ENCODE measurements at regions not wholly inside any gene's neighbourhood (a gene's known extent, or its start where the extent isn't known, plus 50 kb on each side); places are given as distances from the start of the nearest gene placed in this dataset.
"Not testable (repeated sequence)": the region's sequence is repeated elsewhere in the genome, so short reads cannot be mapped to it uniquely, and the experiment has no call there.

DNA sequence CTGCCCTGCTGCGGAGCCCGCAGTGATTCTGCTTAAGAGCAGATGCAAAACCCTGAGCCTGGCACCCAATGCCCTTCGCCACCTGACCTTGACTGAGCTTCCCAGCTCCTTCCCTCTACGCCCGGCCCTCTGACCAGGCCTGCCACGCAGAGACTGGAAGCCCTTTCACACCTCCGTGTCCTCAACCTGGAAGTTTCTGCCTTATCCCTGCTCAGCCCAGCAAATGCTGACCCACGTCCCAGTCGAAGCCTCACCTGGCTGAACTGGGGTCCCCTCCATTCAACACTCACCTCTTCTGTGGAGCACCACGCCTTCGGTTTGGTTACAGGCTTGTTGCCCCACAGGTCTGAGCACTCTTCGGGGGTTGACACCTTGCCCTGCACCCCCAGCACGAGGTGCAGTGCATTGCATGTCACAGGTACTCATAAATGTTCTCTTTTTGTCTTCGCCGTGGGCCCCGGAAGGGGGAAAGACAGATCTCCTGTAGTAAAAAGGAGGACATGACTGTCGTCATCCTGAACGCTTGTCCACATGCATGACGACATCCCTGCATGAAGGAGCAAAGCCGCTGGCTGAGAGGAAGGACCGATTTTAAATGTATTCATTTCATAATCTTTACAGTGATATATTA lies 153.6 kb upstream of the TNRC6C start:
- 75 to 77% (median 77%) methylated on average over 21 of the region's 21 CpGs for WGBS, 5 donors
- intact Hi-C loops (cut with DNase I; ENCODE audit: low total_unique reads), result no loop called here
- Histone ChIP-seq H3K27me3 (peaks cover 0 to 36% (median 11%) of the 10 kb centered on the region in 3 donors), H3K36me3 (no peaks in the 10 kb centered on the region), H3K4me3 (no peak overlapping the region), H3K4me1 (peaks cover 0 to 19% (median 11%) of the 10 kb centered on the region in 4 donors), H3K27ac (no peak overlapping the region), H3K9me3 (no peaks in the 10 kb centered on the region)
- DNase-seq, result no peak
- no peak for TF ChIP-seq POLR2A (IDR thresholded peaks at IDR 0.05)
- TF ChIP-seq, protein P1, sequence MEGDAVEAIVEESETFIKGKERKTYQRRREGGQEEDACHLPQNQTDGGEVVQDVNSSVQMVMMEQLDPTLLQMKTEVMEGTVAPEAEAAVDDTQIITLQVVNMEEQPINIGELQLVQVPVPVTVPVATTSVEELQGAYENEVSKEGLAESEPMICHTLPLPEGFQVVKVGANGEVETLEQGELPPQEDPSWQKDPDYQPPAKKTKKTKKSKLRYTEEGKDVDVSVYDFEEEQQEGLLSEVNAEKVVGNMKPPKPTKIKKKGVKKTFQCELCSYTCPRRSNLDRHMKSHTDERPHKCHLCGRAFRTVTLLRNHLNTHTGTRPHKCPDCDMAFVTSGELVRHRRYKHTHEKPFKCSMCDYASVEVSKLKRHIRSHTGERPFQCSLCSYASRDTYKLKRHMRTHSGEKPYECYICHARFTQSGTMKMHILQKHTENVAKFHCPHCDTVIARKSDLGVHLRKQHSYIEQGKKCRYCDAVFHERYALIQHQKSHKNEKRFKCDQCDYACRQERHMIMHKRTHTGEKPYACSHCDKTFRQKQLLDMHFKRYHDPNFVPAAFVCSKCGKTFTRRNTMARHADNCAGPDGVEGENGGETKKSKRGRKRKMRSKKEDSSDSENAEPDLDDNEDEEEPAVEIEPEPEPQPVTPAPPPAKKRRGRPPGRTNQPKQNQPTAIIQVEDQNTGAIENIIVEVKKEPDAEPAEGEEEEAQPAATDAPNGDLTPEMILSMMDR (IDR thresholded peaks at IDR 0.05), result no peak
- TF ChIP-seq EP300 (IDR thresholded peaks at IDR 0.05), result no peak
- TF ChIP-seq POLR2AphosphoS5 (IDR thresholded peaks at IDR 0.05), result no peak

DNA sequence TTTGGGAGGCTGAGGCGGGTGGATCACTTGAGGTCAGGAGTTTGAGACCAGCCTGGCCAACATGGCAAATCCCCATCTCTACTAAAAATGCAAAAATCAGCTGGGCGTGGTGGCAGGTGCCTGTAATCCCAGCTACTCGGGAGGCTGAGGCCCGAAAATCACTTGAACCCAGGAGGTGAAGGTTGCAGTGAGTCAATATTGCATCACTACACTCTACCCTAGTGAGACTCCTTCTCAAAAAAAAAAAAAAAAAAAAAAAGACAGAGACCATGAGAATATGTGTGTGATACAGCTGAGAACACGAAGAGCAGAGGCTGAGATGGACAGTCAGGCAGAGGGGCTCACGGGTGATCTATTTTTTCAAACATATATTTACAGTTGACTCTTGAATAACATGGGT lies 152.5 kb upstream of the TNRC6C start:
- H3K9me3 ChIP-seq; H3K36me3 ChIP-seq; H3K4me3 ChIP-seq; H3K27ac ChIP-seq; intact Hi-C loops (cut with DNase I; ENCODE audit: low total_unique reads); DNase-seq: not testable (repeated sequence)
- Histone ChIP-seq H3K4me1 (peaks cover 2 to 27% (median 19%) of the 10 kb centered on the region in 4 donors), H3K27me3 (peaks cover 0 to 36% (median 11%) of the 10 kb centered on the region in 3 donors)
- 70 to 81% (median 77%) methylated on average over 6 of the region's 6 CpGs for WGBS, 5 donors

DNA sequence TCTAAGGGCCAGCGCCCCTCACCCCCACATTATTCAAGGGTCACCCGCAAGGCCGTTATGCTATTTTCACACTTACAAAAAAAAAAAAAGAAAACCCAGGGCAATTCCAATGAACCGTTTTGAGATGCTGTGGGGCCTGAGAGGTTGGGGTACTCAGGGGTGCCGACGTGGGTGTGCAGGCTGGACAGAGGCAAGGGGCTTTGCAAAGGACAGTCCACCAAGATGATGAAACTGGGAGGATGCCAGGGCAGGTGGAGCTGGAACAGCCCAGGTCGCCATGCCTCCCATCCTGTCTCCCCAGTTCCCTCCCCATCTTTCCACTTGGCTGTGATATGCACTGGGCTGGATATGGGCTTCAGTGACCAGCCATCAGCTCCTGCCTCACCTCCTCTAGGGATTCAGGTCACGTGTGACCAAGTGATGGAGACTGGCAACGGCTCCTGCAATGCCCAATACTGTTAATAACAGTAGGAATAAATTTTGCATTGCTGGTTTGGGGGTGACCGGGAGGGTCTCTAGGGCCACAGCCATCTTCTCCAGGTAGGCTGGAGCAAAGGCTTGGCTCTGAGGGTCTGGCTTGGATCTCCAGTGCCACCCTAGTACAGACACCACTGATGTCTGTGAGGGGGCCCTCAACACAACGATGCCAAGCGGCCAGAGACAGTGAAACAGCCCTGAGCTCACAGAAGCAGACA lies 151.3 kb upstream of the TNRC6C start:
- no peak for DNase-seq
- WGBS, 5 donors, result 70 to 84% (median 78%) methylated on average over 11 to 12 of the region's 12 CpGs
- Histone ChIP-seq H3K27ac (no peak overlapping the region), H3K27me3 (peaks cover 0 to 25% (median 9%) of the 10 kb centered on the region in 3 donors), H3K4me1 (peaks cover 7 to 28% (median 22%) of the 10 kb centered on the region in 4 donors), H3K9me3 (no peaks in the 10 kb centered on the region), H3K4me3 (no peak overlapping the region), H3K36me3 (no peaks in the 10 kb centered on the region)
- TF ChIP-seq, protein P1 (IDR thresholded peaks at IDR 0.05), result no peak
- TF ChIP-seq POLR2AphosphoS5 (IDR thresholded peaks at IDR 0.05) (no peak), EP300 (IDR thresholded peaks at IDR 0.05) (no peak), POLR2A (IDR thresholded peaks at IDR 0.05) (no peak)
- intact Hi-C loops (cut with DNase I; ENCODE audit: low total_unique reads), result no loop called here

DNA sequence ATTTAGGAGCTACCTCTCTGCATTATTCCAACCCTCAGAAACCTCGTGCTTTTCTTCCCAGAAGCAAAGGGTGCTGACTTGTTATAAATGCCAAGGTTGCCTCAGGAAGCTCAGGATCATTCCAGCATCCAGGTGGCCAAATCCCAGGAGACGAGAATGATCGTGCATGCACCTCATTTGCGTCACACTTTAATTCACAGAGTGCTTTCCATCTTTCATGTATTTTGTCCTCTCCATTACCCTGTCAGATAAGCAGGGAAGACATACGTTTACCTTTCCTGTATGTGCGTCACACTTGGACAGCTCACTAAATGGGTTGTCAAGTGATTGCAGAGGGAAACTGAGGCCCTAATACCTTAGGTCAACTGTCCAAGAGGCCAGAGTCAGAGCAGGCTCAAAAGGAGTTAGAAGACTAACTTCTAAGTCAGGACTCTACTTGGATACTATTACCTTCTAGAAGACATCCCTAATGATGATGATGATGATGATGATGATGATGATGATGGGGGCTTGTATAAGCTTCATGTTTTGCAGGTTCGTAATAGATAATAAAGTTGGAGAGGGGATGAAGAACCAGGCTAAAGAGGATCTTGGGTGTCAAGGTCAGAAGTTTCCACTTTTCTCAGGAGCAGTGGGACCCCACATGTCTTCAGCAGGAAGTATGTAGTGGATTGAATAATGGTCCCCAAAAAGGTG lies 150.6 kb upstream of the TNRC6C start:
- 75 to 89% (median 77%) methylated on average over 7 of the region's 7 CpGs for WGBS, 5 donors
- TF ChIP-seq, protein P1 (IDR thresholded peaks at IDR 0.05), result no peak
- TF ChIP-seq EP300 (IDR thresholded peaks at IDR 0.05), result no peak
- TF ChIP-seq POLR2AphosphoS5 (IDR thresholded peaks at IDR 0.05), result no peak
- no peak for TF ChIP-seq POLR2A (IDR thresholded peaks at IDR 0.05)
- H3K4me3 ChIP-seq, result no peak overlapping the region
- no peaks in the 10 kb centered on the region for H3K36me3 ChIP-seq
- peaks cover 7 to 21% (median 16%) of the 10 kb centered on the region in 4 donors for H3K4me1 ChIP-seq
- no peak for DNase-seq
- no peaks in the 10 kb centered on the region for H3K9me3 ChIP-seq
- H3K27me3 ChIP-seq, result peaks cover 0 to 18% (median 2%) of the 10 kb centered on the region in 3 donors
- H3K27ac ChIP-seq, result no peak overlapping the region
- intact Hi-C loops (cut with DNase I; ENCODE audit: low total_unique reads), result no loop called here

Data from stomach (tissue), 8 donors.